DMS53 (cell line): ENCODE measurements at regions not wholly inside any gene's neighbourhood (a gene's known extent, or its start where the extent isn't known, plus 50 kb on each side); places are given as distances from the start of the nearest gene placed in this dataset.

Experiments
- DNase-seq: peaks from one replicate; lab custom pipeline; 2025; lab: John Stamatoyannopoulos, UW

DNA sequence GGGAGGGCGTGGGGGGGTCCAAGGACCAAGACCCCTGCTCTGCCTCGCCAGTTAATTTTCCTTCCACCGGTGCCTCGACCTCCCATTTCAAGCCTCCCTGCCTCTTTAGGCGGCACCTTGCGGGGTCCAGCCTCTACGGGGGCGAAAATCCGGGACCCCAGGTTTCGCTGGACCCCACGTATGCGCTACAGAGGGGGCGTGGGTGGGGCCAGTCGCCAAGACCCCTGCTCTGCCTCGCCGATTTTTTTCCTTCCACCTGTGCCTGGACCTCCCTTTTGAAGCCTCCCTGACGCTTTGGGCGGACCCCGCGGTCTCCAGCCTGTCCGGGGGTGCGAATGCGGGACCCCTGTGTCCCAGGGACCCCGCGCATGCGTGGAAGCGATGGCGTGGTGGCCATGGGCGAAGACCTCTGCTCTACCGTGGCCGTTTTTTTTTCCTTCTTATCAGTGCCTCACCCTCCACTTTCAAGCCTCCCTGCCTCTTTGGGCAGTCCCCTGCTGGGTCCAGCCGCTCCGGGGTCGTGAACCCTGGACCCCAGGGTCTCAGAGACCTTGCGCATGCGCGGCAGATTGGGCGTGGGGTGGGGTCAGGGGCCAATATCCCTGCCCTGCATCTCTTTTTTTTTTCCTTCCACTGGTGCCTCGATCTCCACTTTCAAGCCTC, 324.2 kb downstream of the ALG10 start:
- DNase-seq: no peak

DNA sequence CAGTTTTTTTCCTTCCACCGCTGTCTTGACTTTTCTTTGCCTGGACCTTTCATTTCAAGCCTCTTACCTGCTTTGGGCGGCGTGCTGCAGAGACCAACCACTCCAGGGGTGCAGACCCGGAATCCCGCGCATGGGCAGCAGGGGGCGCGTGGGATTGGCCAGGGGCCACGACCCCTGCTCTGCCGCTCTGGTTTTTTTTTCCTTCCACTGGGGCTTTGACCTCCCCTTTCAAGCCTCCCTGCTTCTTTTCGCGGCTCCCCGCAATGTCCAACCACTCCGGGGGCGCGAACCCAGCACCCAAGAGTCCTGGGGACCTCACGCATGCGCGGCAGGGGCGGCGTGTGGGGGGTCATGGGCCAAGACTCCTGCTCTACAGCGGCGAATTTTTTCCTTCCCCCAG, 325.1 kb downstream of the ALG10 start:
- peak; percentile 50 for DNase-seq

DNA sequence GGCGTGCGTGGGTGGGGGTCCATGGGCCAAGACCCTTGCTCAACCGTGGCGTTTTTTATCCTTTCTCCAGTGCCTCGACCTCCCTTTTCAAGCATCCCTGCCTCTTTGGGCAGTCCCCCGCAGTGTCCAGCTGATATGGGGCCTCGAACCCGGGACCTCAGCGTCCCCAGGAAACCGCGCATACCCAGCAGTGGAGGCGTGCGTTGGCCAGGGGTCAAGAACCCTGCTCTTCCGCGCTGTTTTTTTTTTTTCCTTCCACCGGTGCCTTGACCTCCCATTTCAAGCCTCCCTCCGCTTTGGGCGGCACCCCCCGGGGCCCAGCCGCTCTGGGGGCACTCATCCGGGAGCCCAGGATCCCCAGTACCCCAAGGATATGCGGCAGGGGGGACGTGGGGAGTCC, 325.8 kb downstream of the ALG10 start:
- DNase-seq: no peak

DNA sequence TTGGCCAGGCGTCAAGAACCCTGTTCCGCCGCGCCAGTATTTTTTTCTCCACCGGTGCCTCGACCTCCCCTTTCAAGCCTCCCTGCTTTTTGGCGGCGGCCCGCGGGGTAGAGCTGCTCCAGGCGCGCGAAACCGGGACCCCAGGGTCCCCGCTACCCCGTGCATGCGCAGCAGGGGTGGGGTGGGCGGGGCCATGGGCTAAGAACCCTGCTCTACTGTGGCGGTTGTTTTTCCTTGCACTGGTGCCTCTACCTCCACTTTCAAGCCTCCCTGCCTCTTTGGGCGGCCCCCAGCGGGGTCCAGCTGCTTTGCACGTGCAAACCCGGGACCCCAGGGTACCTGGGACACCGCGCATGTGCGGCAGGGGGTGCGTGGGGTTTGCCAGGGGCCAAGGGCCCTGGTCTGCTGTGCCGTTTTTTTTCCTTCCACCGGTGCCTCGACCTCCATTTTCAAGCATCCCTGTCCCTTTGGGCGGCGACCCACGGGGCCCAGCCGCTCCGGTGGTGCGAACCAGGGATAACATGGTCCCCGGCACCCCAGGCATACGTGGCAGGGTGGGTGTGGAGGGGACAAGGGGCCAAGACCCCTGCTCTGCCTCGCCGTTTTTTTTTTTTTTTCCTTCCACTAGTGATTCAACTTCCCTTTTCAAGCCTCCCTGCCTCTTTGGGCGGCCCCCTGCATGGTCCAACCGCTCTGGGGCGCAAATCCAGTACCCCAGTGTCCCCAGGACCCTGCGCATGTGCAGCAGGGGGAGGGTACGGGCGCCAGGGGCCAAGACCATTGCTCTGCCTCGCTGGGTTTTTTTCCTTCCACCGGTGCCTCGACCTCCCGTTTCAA, 326.8 kb downstream of the ALG10 start:
- DNase-seq: no peak

DNA sequence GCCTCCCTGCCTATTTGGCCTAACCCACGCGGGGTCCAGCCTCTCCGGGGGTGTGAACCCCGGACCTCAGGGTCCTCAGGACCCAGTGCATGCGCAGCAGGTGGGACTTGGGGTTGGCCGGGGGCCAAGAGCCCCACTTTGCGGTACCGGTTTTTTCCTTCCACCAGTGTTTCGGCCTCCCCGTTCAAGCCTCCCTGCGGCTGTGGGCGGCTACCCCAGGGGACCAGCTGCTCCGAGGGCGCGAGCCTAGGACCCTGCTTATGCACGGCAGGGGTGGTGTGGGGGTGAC, 327.3 kb downstream of the ALG10 start:
- no peak for DNase-seq

DNA sequence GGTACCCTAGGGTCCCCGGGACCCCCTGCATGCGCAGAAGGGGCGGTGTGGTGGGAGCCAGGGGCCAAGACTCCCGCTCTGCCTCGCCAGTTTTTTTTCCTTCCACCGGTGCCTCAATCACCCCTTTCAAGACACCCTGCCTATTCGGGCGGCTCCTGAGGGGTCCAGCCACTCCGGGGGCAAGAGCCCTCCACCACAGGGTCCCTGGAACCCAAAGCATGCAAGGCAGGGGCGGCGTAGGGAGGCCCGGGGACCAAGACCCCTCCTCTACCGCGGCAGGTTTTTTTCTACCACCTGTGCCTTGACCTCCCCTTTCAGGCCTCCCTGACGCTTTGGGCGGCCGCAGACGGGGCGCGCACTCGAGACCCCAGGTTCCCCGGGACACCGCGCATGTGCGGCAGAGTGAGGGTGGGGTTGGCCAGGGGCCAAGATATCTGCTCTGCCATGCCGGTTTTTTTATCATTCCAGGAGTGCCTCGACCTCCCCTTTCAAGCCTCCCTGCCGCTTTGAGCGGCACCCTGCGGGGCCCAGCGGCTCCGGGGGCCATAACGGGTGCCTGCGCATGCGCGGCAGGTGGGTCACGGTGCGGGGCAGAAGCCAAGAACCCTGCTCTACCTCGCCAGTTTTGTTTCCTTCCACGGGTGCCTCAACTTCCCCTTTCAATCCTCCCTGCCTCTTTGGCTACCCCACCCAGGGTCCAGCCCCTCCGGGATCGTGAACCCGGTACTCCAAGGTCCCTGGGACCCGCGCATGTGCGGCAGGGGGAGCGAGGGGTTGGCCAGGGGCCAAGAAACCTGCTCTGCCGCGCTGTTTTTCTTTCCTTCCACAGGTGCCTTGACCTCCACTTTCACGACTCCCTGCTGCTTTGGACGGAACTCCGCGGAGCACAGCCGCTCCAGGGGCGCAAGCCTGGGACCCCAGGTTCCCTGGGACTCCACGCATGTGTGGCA, 328.1 kb downstream of the ALG10 start:
- no peak for DNase-seq

DNA sequence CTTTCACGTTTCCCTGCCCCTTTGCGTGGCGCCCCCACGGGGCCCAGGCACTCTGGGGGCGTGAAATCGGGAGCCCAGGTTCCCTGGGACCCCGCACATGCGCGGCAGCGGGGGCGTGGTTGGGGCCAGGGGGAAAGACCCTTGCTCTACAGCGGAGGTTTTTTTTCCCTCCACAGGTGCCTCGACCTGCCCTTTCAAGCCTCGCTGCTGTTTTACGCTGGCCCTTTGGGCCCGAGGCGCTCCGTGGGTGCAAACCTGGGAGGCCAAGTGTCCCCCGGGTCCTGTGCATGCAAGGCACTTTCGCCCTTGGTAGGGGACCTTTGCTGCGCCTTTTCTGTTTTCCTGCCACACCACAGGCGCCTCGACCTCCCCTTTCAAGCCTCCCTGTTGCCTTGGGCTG, 329.8 kb downstream of the ALG10 start:
- peak; percentile 44 for DNase-seq

DNA sequence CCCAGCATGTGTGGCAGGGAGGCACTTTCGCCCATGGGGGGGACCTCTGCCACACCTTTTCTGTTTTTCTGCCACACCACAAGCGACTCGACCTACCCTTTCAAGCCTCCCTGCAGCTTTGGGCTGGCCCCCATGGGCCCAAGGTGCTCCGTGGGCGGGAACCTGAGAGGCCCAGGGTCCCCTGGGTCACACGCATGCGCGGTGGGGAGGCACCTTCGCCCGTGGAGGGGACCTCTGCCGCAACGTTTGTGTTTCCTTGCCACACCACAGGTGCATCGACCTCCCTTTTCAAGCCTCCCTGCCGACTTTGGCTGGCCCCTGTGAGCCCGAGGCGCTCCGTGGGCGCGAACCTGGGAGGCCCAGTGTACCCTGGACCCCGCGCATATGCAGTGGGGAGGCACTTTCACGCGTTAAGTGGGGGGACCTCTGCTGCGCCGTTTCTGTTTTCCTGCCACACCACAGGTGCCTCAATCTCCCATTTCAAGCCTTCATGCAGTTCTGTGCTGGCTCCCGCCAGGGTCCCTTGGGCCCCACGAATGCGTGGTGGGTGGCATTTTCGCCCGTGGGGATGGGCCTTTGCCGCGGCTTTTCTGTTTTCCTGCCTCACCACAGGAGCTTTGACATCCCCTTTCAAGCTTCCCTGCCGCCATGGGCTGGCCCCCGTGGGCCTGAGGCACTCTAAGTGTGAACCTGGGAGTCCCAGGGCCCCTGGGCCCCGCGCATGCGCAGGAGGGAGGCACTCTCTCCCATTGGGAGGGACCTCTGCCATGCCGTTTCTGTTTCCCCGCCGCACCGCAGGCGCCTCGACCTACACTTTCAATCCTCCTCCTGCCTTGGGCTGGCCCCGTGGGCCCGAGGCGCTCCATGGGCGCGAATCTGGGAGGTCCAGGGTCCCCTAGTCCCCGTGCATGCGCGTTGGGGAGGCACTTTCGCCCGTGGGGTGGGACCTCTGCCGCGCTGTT, 332.2 kb downstream of the ALG10 start:
- DNase-seq: peak; percentile 27

DNA sequence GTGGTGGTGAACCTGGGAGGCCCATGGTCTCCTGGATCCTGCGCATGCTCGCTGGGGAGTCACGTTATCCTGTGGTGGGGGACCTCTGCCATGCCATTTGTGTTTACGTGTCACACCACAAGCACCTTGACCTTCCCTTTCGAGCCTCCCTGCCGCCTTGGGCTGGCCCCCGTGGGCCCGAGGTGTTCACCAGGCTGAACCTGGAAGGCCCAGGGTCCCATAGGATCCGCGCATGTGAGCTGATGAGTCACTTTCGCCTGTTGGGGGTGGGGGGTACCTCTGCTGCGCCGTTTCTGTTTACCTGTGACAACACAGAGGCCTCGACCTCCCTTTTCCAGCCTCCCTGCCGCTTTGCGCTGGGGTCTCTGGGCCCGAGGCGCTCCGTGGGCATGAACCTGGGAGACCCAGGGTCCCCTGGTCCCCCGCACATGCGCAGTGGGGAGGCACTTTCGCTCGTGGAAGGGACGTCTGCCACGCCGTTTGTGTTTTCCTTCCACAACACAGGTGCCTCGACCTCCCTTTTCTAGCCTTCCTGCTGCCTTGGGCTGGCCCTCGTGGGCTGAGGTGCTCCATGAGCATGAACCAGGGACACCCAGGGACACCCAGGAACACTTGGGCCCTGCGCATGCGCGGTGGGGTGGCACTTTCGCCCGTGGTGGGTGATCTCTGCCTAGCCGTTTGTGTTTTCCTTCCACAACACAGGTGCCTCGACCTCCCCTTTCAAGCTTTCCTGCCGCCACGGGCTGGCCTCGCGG, 334.1 kb downstream of the ALG10 start:
- no peak for DNase-seq

DNA sequence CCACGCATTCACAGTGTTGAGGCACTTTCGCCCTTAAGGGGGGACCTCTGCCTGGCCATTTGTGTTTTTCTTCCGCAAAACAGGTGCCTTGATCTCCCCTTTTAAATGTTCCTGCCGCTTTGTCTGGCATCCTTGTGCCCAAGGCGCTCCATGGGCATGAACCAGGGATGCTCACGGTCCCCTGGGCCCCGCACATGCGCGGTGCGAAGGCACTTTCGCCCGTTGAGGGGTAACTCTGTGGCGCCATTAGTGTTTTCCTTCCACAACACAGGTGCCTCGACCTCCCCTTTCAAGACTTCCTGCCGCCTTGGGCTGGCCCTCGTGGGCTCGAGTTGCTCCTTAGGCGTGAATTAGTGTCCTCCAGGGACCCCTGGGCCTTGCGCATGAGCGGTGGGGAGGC, 335.5 kb downstream of the ALG10 start:
- no peak for DNase-seq

DNA sequence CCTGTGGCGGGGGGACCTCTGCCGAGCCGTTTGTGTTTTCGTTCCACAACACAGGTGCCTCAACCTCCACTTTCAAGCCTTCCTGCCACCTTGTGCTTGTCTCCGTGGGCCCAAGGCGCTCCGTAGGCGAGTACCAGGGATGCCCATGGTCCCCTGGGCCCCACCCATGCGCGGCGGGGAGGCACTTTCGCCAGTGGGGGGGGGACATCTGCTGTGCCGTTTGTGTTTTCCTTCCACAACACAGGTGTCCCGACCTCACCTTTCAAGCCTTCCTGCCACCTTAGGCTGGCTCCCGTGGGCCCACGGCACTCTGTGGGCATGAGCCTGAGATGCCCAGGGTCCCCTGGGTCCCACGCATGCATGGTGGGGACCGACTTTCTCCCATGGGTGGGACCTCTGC, 335.9 kb downstream of the ALG10 start:
- no peak for DNase-seq

DNA sequence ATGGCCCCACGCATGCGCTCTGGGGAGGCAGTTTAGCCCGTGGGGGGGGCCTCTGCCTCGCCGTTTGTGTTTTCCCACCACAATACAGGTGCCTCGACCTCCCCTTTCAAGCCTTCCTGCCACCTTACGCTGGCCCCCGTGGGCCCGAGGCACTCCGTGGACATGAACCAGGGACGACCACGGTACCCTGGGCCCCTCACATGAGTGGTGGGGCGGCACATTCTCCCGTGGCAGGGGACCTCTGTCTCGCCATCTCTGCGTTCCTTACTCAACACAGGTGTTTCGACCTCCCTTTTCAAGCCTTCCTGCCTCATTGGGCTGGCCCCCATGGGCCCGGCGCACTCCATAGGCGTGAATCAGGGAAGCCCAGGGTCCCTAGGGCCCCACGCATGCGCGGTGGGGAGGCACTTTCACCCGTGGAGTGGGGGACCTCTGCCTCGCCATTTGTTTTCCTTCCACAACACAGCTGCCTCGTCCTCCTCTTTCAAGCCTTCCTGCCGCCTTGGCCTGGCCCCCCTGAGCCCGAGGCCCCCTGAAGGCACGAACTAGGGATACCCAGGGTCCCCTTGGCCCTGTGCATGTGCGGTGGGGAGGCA, 339.5 kb downstream of the ALG10 start:
- DNase-seq: no peak

DNA sequence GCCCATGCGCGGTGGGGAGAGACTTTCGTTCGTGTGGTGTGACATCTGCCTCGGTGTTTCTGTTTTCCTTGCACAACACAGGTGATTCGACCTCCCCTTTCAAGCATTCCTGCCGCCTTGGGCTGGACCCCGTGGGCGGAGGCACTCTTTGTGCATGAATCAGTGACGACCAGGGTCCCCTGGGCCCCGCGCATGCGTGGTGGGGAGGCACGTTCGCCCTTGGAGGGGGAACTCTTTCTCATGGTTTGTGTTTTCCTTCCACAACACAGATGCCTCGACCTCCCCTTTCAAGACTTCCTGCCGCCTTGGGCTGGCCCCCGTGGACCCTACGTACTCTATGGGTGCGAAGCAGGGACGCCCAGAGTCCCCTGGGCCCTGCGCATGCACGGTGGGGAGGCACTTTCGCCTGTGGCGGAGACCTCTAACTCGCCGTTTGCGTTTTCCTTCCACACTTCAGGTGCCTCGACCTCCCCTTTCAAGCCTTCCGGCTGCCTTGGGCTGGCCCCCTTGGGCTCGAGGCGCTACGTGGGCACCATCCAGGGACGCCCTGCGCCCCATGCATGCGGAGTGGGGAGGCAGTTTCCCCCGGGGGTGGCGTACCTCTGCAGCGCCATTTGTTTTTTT, 340.9 kb downstream of the ALG10 start:
- DNase-seq: no peak

DNA sequence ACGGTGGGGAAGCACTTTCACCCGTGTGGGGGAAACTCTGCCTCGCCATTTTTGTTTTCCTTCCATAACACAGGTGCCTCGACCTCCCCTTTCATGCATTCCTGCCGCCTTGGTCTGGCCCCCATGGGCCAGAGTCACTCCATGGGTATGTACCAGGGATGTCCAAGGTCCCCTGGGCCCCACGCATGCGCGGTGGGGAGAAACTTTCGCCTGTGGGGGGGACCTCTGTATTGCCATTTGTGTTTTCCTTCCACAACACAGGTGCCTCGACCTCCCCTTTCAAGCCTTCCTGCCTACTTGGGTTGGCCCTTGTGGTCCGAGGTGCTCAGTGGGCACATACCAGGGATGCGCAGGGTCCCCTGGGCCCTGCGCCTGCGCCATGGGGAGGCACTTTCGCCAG, 345.8 kb downstream of the ALG10 start:
- no peak for DNase-seq

DNA sequence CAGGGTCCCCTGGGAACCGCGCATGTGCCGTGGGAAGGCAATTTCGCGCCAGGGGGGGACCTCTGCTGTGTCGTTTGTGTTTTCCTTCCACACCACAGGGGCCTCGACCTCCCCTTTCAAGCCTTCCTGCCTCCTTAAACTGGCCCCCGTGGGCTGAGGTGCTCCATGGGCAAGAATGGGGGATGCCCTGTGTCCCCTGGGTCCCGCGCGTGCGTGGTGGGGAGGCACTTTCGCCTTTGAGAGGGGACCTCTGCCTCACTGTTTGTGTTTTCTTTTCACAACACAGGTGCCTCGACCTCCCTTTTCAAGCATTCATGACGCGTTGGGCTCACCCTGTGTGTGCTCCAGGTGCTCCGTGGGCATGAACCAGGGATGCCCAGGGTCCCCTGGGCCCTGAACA, 348.8 kb downstream of the ALG10 start:
- DNase-seq: no peak

DNA sequence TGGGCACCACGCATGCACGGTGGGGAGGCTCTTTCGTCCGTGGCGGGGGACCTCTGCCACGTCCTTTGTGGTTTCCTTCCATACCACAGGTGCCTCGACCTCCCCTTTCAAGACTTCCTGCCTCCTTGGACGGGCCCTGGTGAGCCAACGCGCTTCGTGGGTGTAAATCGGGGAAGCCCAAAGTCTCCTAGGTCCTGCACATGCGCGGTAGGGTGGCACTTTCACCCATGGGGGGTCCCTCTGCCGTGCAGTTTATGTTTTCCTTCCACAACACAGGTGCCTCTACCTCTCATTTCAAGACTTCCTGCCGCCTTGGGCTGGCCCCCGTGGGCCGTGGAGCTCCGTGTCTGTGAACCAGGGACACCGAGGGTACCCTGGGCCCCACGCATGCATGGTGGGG, 349.7 kb downstream of the ALG10 start:
- no peak for DNase-seq

DNA sequence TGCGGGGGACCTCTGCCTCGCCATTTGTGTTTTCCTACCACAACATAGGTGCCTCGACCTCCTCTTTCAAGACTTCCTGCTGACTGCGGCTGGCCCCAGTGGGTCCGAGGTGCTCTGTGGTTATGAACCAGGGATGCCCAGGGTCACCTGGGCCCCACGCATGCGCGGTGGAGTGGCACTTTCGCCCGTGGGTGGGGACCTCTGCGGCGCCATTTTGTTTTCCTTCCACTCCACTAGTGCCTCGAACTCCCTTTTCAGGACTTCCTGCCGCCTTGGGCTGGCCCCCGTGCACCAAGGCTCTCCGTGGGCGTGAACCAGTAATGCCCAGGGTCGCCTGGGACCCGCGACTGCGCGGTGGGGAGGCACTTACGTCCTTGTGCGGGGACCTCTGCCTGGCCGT, 351.6 kb downstream of the ALG10 start:
- DNase-seq: no peak

DNA sequence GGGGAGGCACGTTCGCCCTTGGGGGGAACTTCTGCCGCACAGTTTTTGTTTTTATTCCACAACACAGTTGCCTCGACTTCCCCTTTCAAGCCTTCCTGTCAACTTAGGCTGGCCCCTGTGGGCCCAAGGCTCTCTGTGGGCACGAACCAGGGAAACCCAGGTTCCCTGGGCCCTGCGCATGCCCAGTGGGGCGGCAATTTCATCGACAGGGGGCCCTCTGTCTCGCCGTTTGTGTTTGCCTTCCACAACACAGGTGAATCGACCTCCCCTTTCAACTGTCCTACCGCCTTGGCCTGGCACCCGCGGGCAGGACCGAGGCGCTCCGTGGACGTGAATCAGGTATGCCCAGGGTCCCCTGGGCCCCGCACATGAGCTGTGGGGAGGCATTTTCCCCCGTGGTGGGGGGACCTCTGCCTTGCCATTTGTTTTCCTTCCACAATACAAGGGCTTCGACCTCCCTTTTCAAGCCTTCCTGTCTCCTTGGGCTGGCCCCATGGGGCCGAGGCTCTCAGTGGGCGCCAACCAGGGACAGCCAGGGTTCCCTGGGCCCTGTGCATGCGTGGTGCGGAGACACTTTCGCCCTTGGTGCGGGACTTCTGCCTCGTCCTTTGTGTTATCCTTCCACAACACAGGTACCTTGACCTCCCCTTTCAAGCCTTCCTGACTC, 354.0 kb downstream of the ALG10 start:
- peak; percentile 23 for DNase-seq

DNA sequence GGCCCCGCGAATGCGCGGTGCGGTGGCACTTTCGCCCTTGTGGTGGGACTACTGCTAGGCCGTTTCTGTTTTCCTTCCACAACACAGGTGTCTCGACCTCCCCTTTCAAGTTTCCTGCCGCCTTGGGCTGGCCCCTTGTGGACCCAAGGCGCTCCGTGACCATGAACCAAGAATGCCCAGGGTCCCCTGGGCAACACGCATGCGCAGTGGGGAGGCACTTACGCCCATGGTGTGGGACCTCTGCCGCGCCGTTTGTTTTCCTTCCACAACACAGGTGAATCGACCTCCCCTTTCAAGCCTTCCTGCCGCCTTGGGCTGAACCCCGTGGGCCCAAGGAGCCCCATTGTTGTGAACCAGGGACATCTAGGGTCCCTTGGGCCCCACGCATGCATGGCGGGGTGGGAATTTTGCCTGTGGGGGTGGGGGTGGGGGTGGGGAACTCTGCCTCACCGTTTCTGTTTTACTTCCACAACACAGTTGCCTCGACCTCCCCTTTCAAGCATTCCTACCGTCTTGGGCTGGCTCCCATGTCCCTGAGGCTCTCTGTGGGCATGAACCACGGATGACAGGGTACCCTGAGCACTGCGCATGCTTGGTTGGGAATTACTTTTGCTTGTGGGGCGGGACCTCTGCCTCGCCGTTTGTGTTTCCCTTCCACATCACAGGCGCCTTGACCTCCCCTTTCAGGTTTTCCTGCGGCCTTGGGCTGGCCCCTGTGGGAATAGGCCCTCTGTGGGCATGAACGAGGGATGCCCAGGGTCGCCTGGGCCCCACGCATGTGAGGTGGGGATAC, 355.1 kb downstream of the ALG10 start:
- DNase-seq: peak; percentile 21
